MG63 (cell line): ENCODE measurements at regions not wholly inside any gene's neighbourhood (a gene's known extent, or its start where the extent isn't known, plus 50 kb on each side); places are given as distances from the start of the nearest gene placed in this dataset.
A peak's percentile ranks its signal among the peaks of the same experiment; 100 is the strongest.
"Not testable (repeated sequence)": the region's sequence is repeated elsewhere in the genome, so short reads cannot be mapped to it uniquely, and the experiment has no call there.

ENCODE experiments used
- DNase-seq: peaks from one replicate; pipeline ENCODE4 v3.0.0-alpha.2; 2020
- H3K27me3 ChIP-seq: fragments of 250-450 bp; sonication (Bioruptor Pico); 2 replicates; pipeline ENCODE4 v1.5.1; 2020; ENCODE audit warnings: mild to moderate bottlenecking, moderate library complexity
- H3K36me3 ChIP-seq: fragments of 250-450 bp; sonication (Bioruptor Pico); 2 replicates; pipeline ENCODE4 v1.5.1; 2020; ENCODE audit warnings: mild to moderate bottlenecking, moderate library complexity
- H3K4me3 ChIP-seq: fragments of 250-450 bp; sonication (Bioruptor Pico); 2 replicates; pipeline ENCODE4 v1.5.1; 2020; ENCODE audit warnings: mild to moderate bottlenecking, moderate library complexity
- H3K9me3 ChIP-seq: fragments of 250-450 bp; sonication (Bioruptor Pico); 2 replicates; pipeline ENCODE4 v1.5.1; 2020; ENCODE audit warnings: mild to moderate bottlenecking, moderate library complexity

DNA sequence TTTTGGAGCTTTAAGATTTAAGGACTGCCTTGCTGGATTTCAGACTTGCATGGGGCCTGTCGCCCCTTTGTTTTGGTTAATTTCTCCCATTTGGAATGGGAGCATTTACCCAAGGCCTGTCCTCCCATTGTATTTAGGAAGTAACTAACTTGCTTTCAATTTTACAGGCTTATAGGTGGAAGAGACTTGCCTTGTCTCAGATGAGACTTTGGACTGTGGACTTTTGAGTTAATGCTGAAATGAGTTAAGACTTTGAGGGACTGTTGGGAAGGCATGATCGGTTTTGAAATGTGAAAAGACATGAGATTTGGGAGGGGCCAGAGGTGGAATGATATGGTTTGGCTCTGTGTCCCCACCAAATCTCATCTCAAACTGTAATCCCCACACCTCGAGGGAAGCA lies 56.5 kb upstream of the TNFSF10 start:
- H3K4me3 ChIP-seq, H3K27me3 ChIP-seq, DNase-seq, H3K9me3 ChIP-seq, H3K36me3 ChIP-seq: not testable (repeated sequence)

GRCh38 chr3:172578714-172579113 lies 55.5 kb upstream of the TNFSF10 start:
- H3K27me3 ChIP-seq, H3K9me3 ChIP-seq, H3K4me3 ChIP-seq, H3K36me3 ChIP-seq, DNase-seq: not testable (repeated sequence)

- H3K9me3 ChIP-seq, result peaks cover 2% of the 10 kb centered on the region; the same call in 1 of the 2 replicates
- peak; percentile 12 for DNase-seq
- H3K4me3 ChIP-seq, result no peak overlapping the region
- no peaks in the 10 kb centered on the region for H3K36me3 ChIP-seq
- no peaks in the 10 kb centered on the region for H3K27me3 ChIP-seq
Observed at GRCh38 chr3:172577987-172578570, 54.8 kb upstream of the TNFSF10 start.

- DNase-seq, result no peak
- Histone ChIP-seq H3K27me3 (no peaks in the 10 kb centered on the region), H3K9me3 (peaks cover 4% of the 10 kb centered on the region; the same call in 1 of the 2 replicates), H3K4me3 (no peak overlapping the region), H3K36me3 (no peaks in the 10 kb centered on the region)
Observed at GRCh38 chr3:172575375-172575774, 52.1 kb upstream of the TNFSF10 start.

GRCh38 chr3:172573422-172573821 lies 50.2 kb upstream of the TNFSF10 start:
- Histone ChIP-seq H3K9me3 (peaks cover 4% of the 10 kb centered on the region; the same call in 1 of the 2 replicates), H3K4me3 (no peak overlapping the region)

More at GRCh38 chr3:172573422-172573821, 50.2 kb upstream of the TNFSF10 start:
- Histone ChIP-seq H3K36me3 (no peaks in the 10 kb centered on the region), H3K27me3 (no peaks in the 10 kb centered on the region)
- DNase-seq, result no peak
